CD14-positive monocyte (primary cell): ENCODE measurements at regions not wholly inside any gene's neighbourhood (a gene's known extent, or its start where the extent isn't known, plus 50 kb on each side); places are given as distances from the start of the nearest gene placed in this dataset.

Experiments used
- DNase-seq, 3 donors: peaks; one replicate each; pipeline ENCODE4 v3.0.0-alpha.2; 2011 to 2022
- H2AFZ ChIP-seq: 2 replicates; pipeline ENCODE4 v1.6.0; 2012; ENCODE audit warnings: mild to moderate bottlenecking, low read depth, low read length, inconsistent platforms; ENCODE audit not compliant: insufficient read depth, poor library complexity, severe bottlenecking
- H3K27ac ChIP-seq, 2 donors: 1 replicate in 1 of 2; 2 replicates in 1 of 2; pipeline ENCODE4 v1.5.1; 2012 to 2013; ENCODE audit warnings: low read length in 2 of 2, control low read depth in 1 of 2, inconsistent platforms in 1 of 2, low read depth in 1 of 2, mild to moderate bottlenecking in 1 of 2
- H3K27me3 ChIP-seq, 2 donors: one replicate each; pipeline versions ENCODE4 v1.6.0 to v1.6.1; 2011 to 2013; ENCODE audit warnings: low read length in 2 of 2; ENCODE audit not compliant: control insufficient read depth in 2 of 2, insufficient read depth in 2 of 2
- H3K36me3 ChIP-seq, 2 donors: replicated peaks in 1 of 2; 1 replicate in 1 of 2; 2 replicates in 1 of 2; pipeline versions ENCODE4 v1.5.1 to v1.6.1; 2012 to 2013; ENCODE audit warnings: low read length in 2 of 2, control low read depth in 1 of 2, inconsistent platforms in 1 of 2, mild to moderate bottlenecking in 1 of 2; ENCODE audit not compliant: insufficient read depth in 2 of 2, control insufficient read depth in 1 of 2
- H3K4me1 ChIP-seq, 2 donors: 1 replicate in 1 of 2; 2 replicates in 1 of 2; pipeline versions ENCODE4 v1.5.1 to v1.6.1; 2012 to 2013; ENCODE audit warnings: low read length in 2 of 2, control low read depth in 1 of 2, inconsistent platforms in 1 of 2, mild to moderate bottlenecking in 1 of 2, moderate library complexity in 1 of 2; ENCODE audit not compliant: insufficient read depth in 2 of 2, control insufficient read depth in 1 of 2
- H3K4me2 ChIP-seq: replicated peaks from 2 replicates; pipeline ENCODE3; 2012; ENCODE audit warnings: low read length, moderate library complexity, mild to moderate bottlenecking; ENCODE audit not compliant: poor library complexity, severe bottlenecking; ENCODE audit errors: extremely low read depth
- H3K4me3 ChIP-seq, 3 experiments: fragments of 200-600 bp in 1 of 3; sonication (generic) in 1 of 3; replicated peaks in 1 of 3; 1 replicate in 2 of 3; 2 replicates in 1 of 3; pipeline ENCODE4 v1.5.1; 2011 to 2013; ENCODE audit warnings: low read length in 3 of 3, mild to moderate bottlenecking in 3 of 3, control low read depth in 2 of 3, low read depth in 2 of 3, inconsistent platforms in 1 of 3, moderate library complexity in 1 of 3
- H3K79me2 ChIP-seq: 2 replicates; pipeline ENCODE4 v1.6.0; 2012; ENCODE audit warnings: mild to moderate bottlenecking, control low read depth, inconsistent platforms, low read length, moderate library complexity; ENCODE audit not compliant: insufficient read depth
- H3K9ac ChIP-seq: 2 replicates; pipeline ENCODE4 v1.6.0; 2017; ENCODE audit warnings: low read length, mild to moderate bottlenecking; ENCODE audit not compliant: insufficient read depth, poor library complexity, severe bottlenecking
- H3K9me3 ChIP-seq, 2 donors: replicated peaks in 1 of 2; 1 replicate in 1 of 2; 2 replicates in 1 of 2; pipeline versions ENCODE4 v1.5.1 to v1.6.1; 2012 to 2013; ENCODE audit warnings: low read length in 2 of 2, control low read depth in 1 of 2; ENCODE audit not compliant: control insufficient read depth in 1 of 2, insufficient read depth in 1 of 2
- H4K20me1 ChIP-seq: 2 replicates; pipeline ENCODE4 v1.6.0; 2012; ENCODE audit warnings: mild to moderate bottlenecking, low read length, control low read depth, moderate library complexity; ENCODE audit not compliant: insufficient read depth
- H3K27ac Mint-ChIP-seq, 7 donors: one replicate each; pipeline ENCODE4 v1.8.0; 2020; ENCODE audit warnings: mild to moderate bottlenecking in 7 of 7, mixed read lengths in 7 of 7, moderate library complexity in 6 of 7, inconsistent platforms in 2 of 7
- H3K27me3 Mint-ChIP-seq, 3 donors: one replicate each; pipeline ENCODE4 v1.8.0; 2021 to 2022; ENCODE audit warnings: low read depth in 3 of 3, mild to moderate bottlenecking in 3 of 3, mixed read lengths in 3 of 3, moderate library complexity in 3 of 3, inconsistent platforms in 1 of 3
- H3K36me3 Mint-ChIP-seq, 2 donors: one replicate each; pipeline ENCODE4 v1.8.0; 2020; ENCODE audit warnings: mixed read lengths in 2 of 2, inconsistent platforms in 1 of 2, mild to moderate bottlenecking in 1 of 2
- H3K4me1 Mint-ChIP-seq: one replicate; pipeline ENCODE4 v1.8.0; 2020; ENCODE audit warnings: mild to moderate bottlenecking, mixed read lengths
- H3K4me3 Mint-ChIP-seq, 2 donors: one replicate each; pipeline ENCODE4 v1.8.0; 2020; ENCODE audit warnings: mild to moderate bottlenecking in 2 of 2, mixed read lengths in 2 of 2, moderate library complexity in 1 of 2
- H3K9me3 Mint-ChIP-seq, 7 donors: one replicate each; pipeline ENCODE4 v1.8.0; 2020 to 2022; ENCODE audit warnings: mixed read lengths in 7 of 7, mild to moderate bottlenecking in 6 of 7, moderate library complexity in 6 of 7, inconsistent platforms in 2 of 7
- WGBS: methylation state at CpG from one replicate; pipeline ENCODE4 v1.1.5; 2013; ENCODE audit warnings: missing lambda C conversion rate; ENCODE audit not compliant: insufficient coverage; 5-methylcytosine and 5-hydroxymethylcytosine counted together
- intact Hi-C, 2 donors: fragments of 100-400 bp; cut with micrococcal nuclease; formaldehyde crosslinking; loops; one replicate each; pipeline versions ENCODE4 v1.15.0 to v1.15.1; 2023
- TF ChIP-seq, protein P1 (sequence below): fragments of 200-600 bp; IDR thresholded peaks from one replicate; pipeline ENCODE4 v1.8.0; 2022; ENCODE audit warnings: antibody characterized with exemption, mild to moderate bottlenecking

- Histone ChIP-seq H3K4me1 (peaks cover 74 to 79% of the 10 kb centered on the region in 2 donors), H2AFZ (no peak overlapping the region)
- peaks cover 82% of the 10 kb centered on the region for H3K4me1 Mint-ChIP-seq
These were observed 132.7 kb upstream of the SESN3 start for GRCh38 chr11:95363708-95364107.

GRCh38 chr11:95363164-95363563 lies 132.2 kb upstream of the SESN3 start:
- Histone ChIP-seq H3K9me3 (no peaks in the 10 kb centered on the region), H3K4me3 (no peak overlapping the region), H3K27me3 (no peaks in the 10 kb centered on the region), H3K36me3 (no peaks in the 10 kb centered on the region), H3K9ac (no peak overlapping the region), H4K20me1 (no peaks in the 10 kb centered on the region), H3K27ac (peak overlapping the region; percentile 42 to 46), H3K4me1 (peaks cover 79 to 85% of the 10 kb centered on the region in 2 donors), H3K4me2 (peak overlapping the region; percentile 42), H3K79me2 (no peaks in the 10 kb centered on the region), H2AFZ (no peak overlapping the region)
- Mint-ChIP-seq H3K27me3 (peaks cover 0 to 1% (median 1%) of the 10 kb centered on the region in 3 donors), H3K4me3 (peak overlapping the region in 1 of 2 donors; percentile 6), H3K9me3 (peaks cover 0 to 2% (median 0%) of the 10 kb centered on the region in 7 donors), H3K4me1 (peaks cover 88% of the 10 kb centered on the region), H3K36me3 (no peaks in the 10 kb centered on the region), H3K27ac (peak overlapping the region; percentile 8 to 87 (median 79))
- DNase-seq = peak; percentile 41 to 84 (median 81)
- intact Hi-C loops = loop anchor here (10.0 kb wide), 3 partner anchors 68 to 128 kb away; partner anchors contain the start of gene SESN3 (in 1 of the 2)
- TF ChIP-seq, protein P1, sequence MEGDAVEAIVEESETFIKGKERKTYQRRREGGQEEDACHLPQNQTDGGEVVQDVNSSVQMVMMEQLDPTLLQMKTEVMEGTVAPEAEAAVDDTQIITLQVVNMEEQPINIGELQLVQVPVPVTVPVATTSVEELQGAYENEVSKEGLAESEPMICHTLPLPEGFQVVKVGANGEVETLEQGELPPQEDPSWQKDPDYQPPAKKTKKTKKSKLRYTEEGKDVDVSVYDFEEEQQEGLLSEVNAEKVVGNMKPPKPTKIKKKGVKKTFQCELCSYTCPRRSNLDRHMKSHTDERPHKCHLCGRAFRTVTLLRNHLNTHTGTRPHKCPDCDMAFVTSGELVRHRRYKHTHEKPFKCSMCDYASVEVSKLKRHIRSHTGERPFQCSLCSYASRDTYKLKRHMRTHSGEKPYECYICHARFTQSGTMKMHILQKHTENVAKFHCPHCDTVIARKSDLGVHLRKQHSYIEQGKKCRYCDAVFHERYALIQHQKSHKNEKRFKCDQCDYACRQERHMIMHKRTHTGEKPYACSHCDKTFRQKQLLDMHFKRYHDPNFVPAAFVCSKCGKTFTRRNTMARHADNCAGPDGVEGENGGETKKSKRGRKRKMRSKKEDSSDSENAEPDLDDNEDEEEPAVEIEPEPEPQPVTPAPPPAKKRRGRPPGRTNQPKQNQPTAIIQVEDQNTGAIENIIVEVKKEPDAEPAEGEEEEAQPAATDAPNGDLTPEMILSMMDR = no peak
- 0% methylated on average over 1 of the region's 3 CpGs for WGBS

More at GRCh38 chr11:95363708-95364107, 132.7 kb upstream of the SESN3 start:
- peak overlapping the region; percentile 43 to 87 (median 79) for H3K27ac Mint-ChIP-seq
- Histone ChIP-seq H3K27me3 (no peaks in the 10 kb centered on the region), H3K4me2 (peak overlapping the region; percentile 42), H3K36me3 (no peaks in the 10 kb centered on the region), H3K9ac (no peak overlapping the region), H3K27ac (peak overlapping the region; percentile 42 to 46), H3K9me3 (no peaks in the 10 kb centered on the region), H3K79me2 (no peaks in the 10 kb centered on the region), H4K20me1 (no peaks in the 10 kb centered on the region), H3K4me3 (peak overlapping the region in 1 of 3 experiments; percentile 8)
- peaks cover 0 to 2% (median 0%) of the 10 kb centered on the region in 7 donors for H3K9me3 Mint-ChIP-seq
- TF ChIP-seq, protein P1 = no peak
- intact Hi-C loops = loop anchor here (10.0 kb wide), 3 partner anchors 69 to 129 kb away; partner anchors contain the start of gene SESN3 (in 1 of the 2)
- no peak overlapping the region for H3K4me3 Mint-ChIP-seq
- WGBS = 83% methylated on average over 3 of the region's 8 CpGs
- peaks cover 0 to 1% (median 1%) of the 10 kb centered on the region in 3 donors for H3K27me3 Mint-ChIP-seq
- no peak for DNase-seq
- no peaks in the 10 kb centered on the region for H3K36me3 Mint-ChIP-seq
